B cell (primary cell): ENCODE measurements at regions not wholly inside any gene's neighbourhood (a gene's known extent, or its start where the extent isn't known, plus 50 kb on each side); places are given as distances from the start of the nearest gene placed in this dataset.

Source experiments
- ATAC-seq: fragments of 200-7000 bp; cut with Tn5 transposase; one replicate; pipeline ENCODE4 v1.10.0; 2021; ENCODE audit warnings: low read depth, mild to moderate bottlenecking, moderate number of reproducible peaks, moderate library complexity
- CTCF ChIA-PET: fragments of 350-600 bp; sonication (Branson Sonifier 250); formaldehyde crosslinking; loops from one replicate; lab custom pipeline; 2021; ENCODE audit warnings: antibody characterized with exemption, inconsistent platforms; lab: Charles Lee
- POLR2A ChIA-PET: fragments of 350-600 bp; sonication (Branson Sonifier 250); formaldehyde crosslinking; loops from one replicate; lab custom pipeline; 2021; ENCODE audit warnings: antibody characterized with exemption; lab: Charles Lee
- DNase-seq: peaks from one replicate; pipeline ENCODE4 v3.0.0; 2013
- H2AFZ ChIP-seq: 2 replicates; pipeline ENCODE4 v1.6.1; 2012; ENCODE audit warnings: mild to moderate bottlenecking, low read depth, low read length; ENCODE audit not compliant: insufficient read depth, poor library complexity, severe bottlenecking
- H3K27ac ChIP-seq, 2 donors: 1 replicate in 1 of 2; 2 replicates in 1 of 2; pipeline ENCODE4 v1.5.1; 2012 to 2013; ENCODE audit warnings: low read length in 2 of 2, mild to moderate bottlenecking in 2 of 2, moderate library complexity in 1 of 2
- H3K27me3 ChIP-seq, 4 experiments: fragments of 200-600 bp in 1 of 4; sonication (generic) in 1 of 4; replicated peaks in 1 of 4; 1 replicate in 2 of 4; 2 replicates in 2 of 4; pipeline versions ENCODE4 v1.6.1 to v1.7.0; 2013 to 2016; ENCODE audit warnings: low read length in 3 of 4, mild to moderate bottlenecking in 2 of 4, mixed read lengths in 1 of 4, moderate library complexity in 1 of 4; ENCODE audit not compliant: insufficient read depth in 4 of 4, control insufficient read depth in 3 of 4; ENCODE audit errors: control extremely low read depth in 1 of 4
- H3K36me3 ChIP-seq, 2 experiments: replicated peaks in 1 of 2; 1 replicate in 1 of 2; 2 replicates in 1 of 2; pipeline versions ENCODE4 v1.6.1 to v1.7.1; 2013; ENCODE audit warnings: low read length in 1 of 2; ENCODE audit not compliant: insufficient read depth in 2 of 2, control insufficient read depth in 1 of 2; ENCODE audit errors: control extremely low read depth in 1 of 2, extremely low read depth in 1 of 2
- H3K4me1 ChIP-seq, 2 donors: fragments of 200-600 bp in 1 of 2; sonication (generic) in 1 of 2; 1 replicate in 1 of 2; 2 replicates in 1 of 2; pipeline versions ENCODE4 v1.5.1 to v1.6.1; 2013 to 2017; ENCODE audit warnings: low read length in 2 of 2; ENCODE audit not compliant: control insufficient read depth in 2 of 2, insufficient read depth in 2 of 2
- H3K4me2 ChIP-seq: replicated peaks from 2 replicates; pipeline ENCODE3; 2012; ENCODE audit warnings: mild to moderate bottlenecking, low read depth, low read length; ENCODE audit not compliant: poor library complexity, severe bottlenecking
- H3K4me3 ChIP-seq, 5 experiments: fragments of 200-600 bp in 1 of 5; sonication (generic) in 1 of 5; 1 replicate in 3 of 5; 2 replicates in 2 of 5; pipeline versions ENCODE4 v1.5.1 to v1.7.0; 2011 to 2016; ENCODE audit warnings: low read length in 4 of 5, mild to moderate bottlenecking in 4 of 5, low read depth in 2 of 5, control low read depth in 1 of 5, moderate library complexity in 1 of 5; ENCODE audit not compliant: insufficient read depth in 1 of 5; ENCODE audit errors: control extremely low read depth in 1 of 5, extremely low read depth in 1 of 5
- H3K79me2 ChIP-seq: fragments of 200-600 bp; sonication (generic); one replicate; pipeline ENCODE4 v1.6.0; 2016; ENCODE audit warnings: low read length; ENCODE audit not compliant: control insufficient read depth, insufficient read depth
- H3K9ac ChIP-seq: fragments of 200-600 bp; sonication (generic); 2 replicates; pipeline ENCODE4 v1.6.1; 2017; ENCODE audit warnings: mild to moderate bottlenecking, low read length, moderate library complexity
- H3K9me3 ChIP-seq, 3 donors: one replicate each; pipeline versions ENCODE4 v1.6.1 to v1.7.1; 2013; ENCODE audit warnings: low read length in 2 of 3; ENCODE audit not compliant: control insufficient read depth in 2 of 3, insufficient read depth in 1 of 3; ENCODE audit errors: control extremely low read depth in 1 of 3
- H4K20me1 ChIP-seq: 2 replicates; pipeline ENCODE4 v1.6.0; 2012; ENCODE audit warnings: mild to moderate bottlenecking, low read length; ENCODE audit not compliant: insufficient read depth, control insufficient read depth, poor library complexity, severe bottlenecking
- H3K27ac Mint-ChIP-seq: one replicate; pipeline ENCODE4 v1.8.0; 2021; ENCODE audit warnings: mixed read lengths
- H3K27me3 Mint-ChIP-seq: one replicate; pipeline ENCODE4 v1.8.0; 2021; ENCODE audit warnings: mixed read lengths
- H3K4me1 Mint-ChIP-seq: one replicate; pipeline ENCODE4 v1.8.0; 2021; ENCODE audit warnings: mixed read lengths
- H3K4me3 Mint-ChIP-seq: one replicate; pipeline ENCODE4 v1.8.0; 2021; ENCODE audit warnings: mixed read lengths
- H3K9me3 Mint-ChIP-seq: one replicate; pipeline ENCODE4 v1.8.0; 2022; ENCODE audit warnings: mixed read lengths; ENCODE audit not compliant: insufficient read depth
- EZH2 ChIP-seq: IDR thresholded peaks from 2 replicates; pipeline ENCODE4 v1.6.1; 2012; ENCODE audit warnings: borderline replicate concordance, low read depth, mild to moderate bottlenecking, moderate library complexity, low read length; ENCODE audit not compliant: insufficient read depth, poor library complexity, severe bottlenecking
- WGBS: methylation state at CpG from one replicate; pipeline ENCODE4 v1.1.5; 2013; ENCODE audit warnings: missing lambda C conversion rate; ENCODE audit not compliant: insufficient coverage; 5-methylcytosine and 5-hydroxymethylcytosine counted together
- intact Hi-C: fragments of 100-400 bp; cut with micrococcal nuclease; formaldehyde crosslinking; loops from one replicate; pipeline ENCODE4 v1.10.0; 2022
- TF ChIP-seq, protein P1 (sequence below): fragments of 200-600 bp; IDR thresholded peaks from one replicate; pipeline ENCODE4 v1.8.0; 2022; ENCODE audit warnings: antibody characterized with exemption, mild to moderate bottlenecking

GRCh38 chr3:110788794-110789193 lies 282.8 kb upstream of the NECTIN3 start:
- Mint-ChIP-seq H3K9me3 (no peaks in the 10 kb centered on the region), H3K4me3 (no peak overlapping the region), H3K27ac (no peak overlapping the region), H3K4me1 (no peaks in the 10 kb centered on the region), H3K27me3 (peaks cover 3% of the 10 kb centered on the region)
- ChIA-PET POLR2A (no interaction called here), CTCF (no interaction called here)
- H3K79me2 ChIP-seq: no peaks in the 10 kb centered on the region
- no peaks in the 10 kb centered on the region for H3K27me3 ChIP-seq
- WGBS: no CpG with 5 or more reads among the region's 1 CpG
- no peaks in the 10 kb centered on the region for H3K9me3 ChIP-seq
- H3K36me3 ChIP-seq: no peaks in the 10 kb centered on the region
- H3K4me3 ChIP-seq: no peak overlapping the region
- ATAC-seq (no peak), DNase-seq (no peak)
- H2AFZ ChIP-seq: no peak overlapping the region
- TF ChIP-seq, protein P1, sequence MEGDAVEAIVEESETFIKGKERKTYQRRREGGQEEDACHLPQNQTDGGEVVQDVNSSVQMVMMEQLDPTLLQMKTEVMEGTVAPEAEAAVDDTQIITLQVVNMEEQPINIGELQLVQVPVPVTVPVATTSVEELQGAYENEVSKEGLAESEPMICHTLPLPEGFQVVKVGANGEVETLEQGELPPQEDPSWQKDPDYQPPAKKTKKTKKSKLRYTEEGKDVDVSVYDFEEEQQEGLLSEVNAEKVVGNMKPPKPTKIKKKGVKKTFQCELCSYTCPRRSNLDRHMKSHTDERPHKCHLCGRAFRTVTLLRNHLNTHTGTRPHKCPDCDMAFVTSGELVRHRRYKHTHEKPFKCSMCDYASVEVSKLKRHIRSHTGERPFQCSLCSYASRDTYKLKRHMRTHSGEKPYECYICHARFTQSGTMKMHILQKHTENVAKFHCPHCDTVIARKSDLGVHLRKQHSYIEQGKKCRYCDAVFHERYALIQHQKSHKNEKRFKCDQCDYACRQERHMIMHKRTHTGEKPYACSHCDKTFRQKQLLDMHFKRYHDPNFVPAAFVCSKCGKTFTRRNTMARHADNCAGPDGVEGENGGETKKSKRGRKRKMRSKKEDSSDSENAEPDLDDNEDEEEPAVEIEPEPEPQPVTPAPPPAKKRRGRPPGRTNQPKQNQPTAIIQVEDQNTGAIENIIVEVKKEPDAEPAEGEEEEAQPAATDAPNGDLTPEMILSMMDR: no peak
- no peak for TF ChIP-seq EZH2
- no peak overlapping the region for H3K4me2 ChIP-seq
- intact Hi-C loops: no loop called here
- H3K4me1 ChIP-seq: no peaks in the 10 kb centered on the region
- H3K9ac ChIP-seq: no peak overlapping the region
- no peak overlapping the region for H3K27ac ChIP-seq
- H4K20me1 ChIP-seq: no peaks in the 10 kb centered on the region

- DNase-seq (no peak), ATAC-seq (no peak)
- no peak for TF ChIP-seq EZH2
- TF ChIP-seq, protein P1: no peak
- no peaks in the 10 kb centered on the region for H3K4me1 Mint-ChIP-seq
- H3K27ac Mint-ChIP-seq: no peak overlapping the region
- Histone ChIP-seq H3K36me3 (no peaks in the 10 kb centered on the region), H3K4me3 (no peak overlapping the region), H3K9ac (no peak overlapping the region), H3K27ac (no peak overlapping the region), H3K4me2 (no peak overlapping the region), H3K9me3 (no peaks in the 10 kb centered on the region), H3K4me1 (no peaks in the 10 kb centered on the region), H3K79me2 (no peaks in the 10 kb centered on the region), H2AFZ (no peak overlapping the region), H3K27me3 (no peaks in the 10 kb centered on the region), H4K20me1 (no peaks in the 10 kb centered on the region)
- H3K4me3 Mint-ChIP-seq: no peak overlapping the region
- no CpG with 5 or more reads among the region's 2 CpGs for WGBS
- ChIA-PET POLR2A (no interaction called here), CTCF (no interaction called here)
- H3K27me3 Mint-ChIP-seq: peaks cover 3% of the 10 kb centered on the region
- intact Hi-C loops: no loop called here
- no peaks in the 10 kb centered on the region for H3K9me3 Mint-ChIP-seq
Observed at GRCh38 chr3:110789315-110789714, 282.3 kb upstream of the NECTIN3 start.
